Fibroblast of skin of right biceps (primary cell): ENCODE measurements at regions not wholly inside any gene's neighbourhood (a gene's known extent, or its start where the extent isn't known, plus 50 kb on each side); places are given as distances from the start of the nearest gene placed in this dataset.
A peak's percentile ranks its signal among the peaks of the same experiment; 100 is the strongest.
"Not testable (repeated sequence)": the region's sequence is repeated elsewhere in the genome, so short reads cannot be mapped to it uniquely, and the experiment has no call there.

Experiments used
- DNase-seq: peaks from one replicate; pipeline ENCODE4 v3.0.0-alpha.2; 2013

DNA sequence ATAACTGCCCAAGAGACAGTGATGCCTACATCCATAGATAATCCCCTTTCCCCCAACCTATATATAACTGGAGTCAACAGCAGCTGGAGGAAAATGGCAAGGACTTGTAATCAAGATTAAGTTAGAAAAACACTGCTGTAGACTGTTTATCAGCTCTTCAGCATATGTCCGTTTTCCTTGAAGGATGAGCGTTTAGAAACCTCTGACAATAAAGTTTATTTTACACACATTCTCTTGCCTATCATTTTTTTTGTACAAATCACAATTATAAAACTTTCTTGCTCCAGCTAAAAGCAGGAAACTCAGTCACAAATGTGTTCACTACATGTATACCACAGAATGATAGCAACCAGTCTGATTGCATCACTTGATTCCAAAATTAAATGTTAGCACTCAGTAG, 50.8 kb downstream of the PPIAL4G start:
- DNase-seq: not testable (repeated sequence)

DNA sequence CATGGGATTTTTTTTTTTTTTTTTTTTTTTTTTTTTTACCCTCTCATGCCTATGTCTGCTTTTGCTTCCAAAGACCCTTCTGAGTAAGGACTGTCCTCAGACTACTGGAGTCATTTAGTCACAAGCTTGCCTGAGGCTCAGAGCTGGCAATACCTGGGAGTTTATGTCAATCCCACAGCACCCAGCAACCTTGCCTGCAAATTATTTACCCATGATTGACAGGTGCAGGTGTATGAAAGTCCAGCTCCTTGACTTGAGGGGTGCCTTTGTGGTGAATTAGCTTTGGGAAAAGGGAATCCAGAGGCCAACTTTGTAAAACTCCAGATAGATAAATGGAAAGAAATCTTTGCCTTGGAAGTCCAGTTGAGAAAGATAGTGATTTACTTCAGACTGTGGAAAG, 53.2 kb downstream of the PPIAL4G start:
- not testable (repeated sequence) for DNase-seq

DNA sequence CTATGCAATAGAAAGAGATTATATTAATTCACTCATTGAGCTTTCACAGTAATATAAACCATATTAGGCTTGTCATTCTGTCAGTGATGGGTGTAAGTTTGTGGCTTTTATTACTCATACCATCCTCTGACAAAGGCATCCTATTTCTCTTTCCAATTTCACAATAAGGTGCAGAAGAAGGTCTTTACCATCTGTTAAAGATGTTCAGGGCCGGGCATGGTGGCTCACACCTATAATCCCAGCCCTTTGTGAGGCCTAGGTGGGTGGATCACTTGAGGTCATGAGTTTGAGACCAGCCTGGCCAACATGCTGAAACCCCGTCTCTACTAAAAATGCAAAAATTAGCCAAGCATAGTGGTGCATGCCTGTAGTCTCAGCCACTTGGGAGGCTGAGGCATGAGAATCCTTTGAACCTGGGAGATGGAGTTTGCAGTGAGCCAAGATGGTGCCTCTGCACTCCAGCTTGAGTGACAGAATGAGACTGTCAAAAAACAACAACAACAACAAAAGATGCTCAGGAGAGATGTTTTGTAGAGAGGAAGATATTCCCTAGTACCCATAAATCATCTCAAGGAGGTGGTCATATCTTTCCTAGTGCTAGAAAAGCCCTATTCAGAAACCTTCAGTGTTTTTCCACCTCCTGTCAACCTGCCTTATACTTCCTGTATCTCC, 56.0 kb downstream of the PPIAL4G start:
- peak; percentile 21 for DNase-seq

DNA sequence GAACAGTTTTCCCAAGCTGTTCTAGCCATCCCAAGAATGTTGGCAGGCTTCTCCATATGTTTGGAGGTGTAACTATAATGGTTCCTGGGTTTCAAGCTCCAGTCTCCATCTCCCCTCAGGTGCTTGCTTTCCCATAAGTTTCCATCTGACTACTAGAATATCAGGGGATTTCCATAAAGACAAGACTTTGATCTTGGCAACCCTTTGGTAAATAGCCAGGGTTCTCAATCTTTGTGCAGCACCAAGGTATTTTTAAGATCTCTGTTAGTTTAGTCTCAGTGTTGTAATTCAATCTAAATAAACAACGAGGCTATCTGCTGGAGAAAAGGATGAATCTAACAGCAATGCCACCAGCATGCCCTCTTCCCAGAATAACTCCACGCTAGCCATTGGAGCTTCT, 56.7 kb downstream of the PPIAL4G start:
- not testable (repeated sequence) for DNase-seq

DNA sequence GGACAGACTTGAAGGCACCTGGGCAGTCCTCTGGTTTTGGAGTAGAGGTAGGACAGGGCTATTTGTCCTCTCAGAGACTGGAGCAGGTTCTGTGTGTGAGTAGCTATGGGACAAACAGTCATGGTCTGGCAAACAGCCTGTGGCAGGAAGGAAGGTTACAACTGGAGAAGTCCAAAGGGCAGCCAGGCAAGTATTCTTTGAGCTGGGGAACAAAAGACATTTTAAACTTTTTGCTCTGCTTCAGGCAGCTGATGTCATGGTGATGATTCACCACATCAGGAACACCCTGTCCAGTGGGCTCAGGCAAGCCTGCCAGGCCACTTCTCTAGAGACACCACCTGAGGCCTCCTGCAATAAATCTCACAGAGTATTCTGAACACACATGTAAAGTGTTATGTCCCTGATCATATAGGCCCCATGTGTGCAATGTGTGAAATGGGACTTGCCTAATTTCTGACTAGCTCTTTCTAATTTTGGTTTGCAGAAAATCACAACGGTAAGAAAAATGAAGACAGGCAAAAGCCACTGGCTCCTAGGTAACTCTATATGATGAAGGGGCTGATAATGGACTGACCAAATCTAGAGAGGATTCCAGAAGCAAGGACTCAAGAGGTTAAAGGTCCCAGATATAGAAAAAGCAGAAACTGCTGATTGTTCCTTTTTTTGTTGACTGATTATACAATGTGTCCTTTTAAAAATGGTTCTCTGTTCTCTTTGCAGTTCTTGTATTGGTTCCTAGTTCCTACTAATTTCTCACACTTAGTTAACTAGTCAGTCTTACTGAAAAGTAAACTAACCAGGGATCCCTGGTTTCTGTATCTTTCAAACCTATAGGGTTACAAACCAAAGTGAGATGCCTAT, 58.7 kb downstream of the PPIAL4G start:
- DNase-seq: peak; percentile 51

DNA sequence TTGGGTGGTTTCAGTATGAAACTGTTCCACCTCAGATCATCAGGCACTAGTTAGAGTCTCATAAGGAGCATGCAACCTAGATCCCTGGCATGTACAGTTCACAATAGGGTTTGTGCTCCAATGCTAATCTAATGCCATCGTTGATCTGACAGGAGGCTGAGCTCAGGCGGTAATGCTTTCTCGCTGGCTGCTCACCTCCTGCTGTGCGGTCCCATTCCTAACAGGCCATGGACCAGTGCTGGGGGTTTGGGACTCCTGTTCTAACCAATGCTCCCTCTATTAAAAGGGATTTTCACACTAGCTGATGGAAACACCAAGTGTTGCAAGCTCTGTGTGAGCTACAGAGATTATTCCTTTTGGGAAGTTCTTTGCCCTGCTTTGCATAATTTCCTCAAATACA, 60.2 kb downstream of the PPIAL4G start:
- not testable (repeated sequence) for DNase-seq

DNA sequence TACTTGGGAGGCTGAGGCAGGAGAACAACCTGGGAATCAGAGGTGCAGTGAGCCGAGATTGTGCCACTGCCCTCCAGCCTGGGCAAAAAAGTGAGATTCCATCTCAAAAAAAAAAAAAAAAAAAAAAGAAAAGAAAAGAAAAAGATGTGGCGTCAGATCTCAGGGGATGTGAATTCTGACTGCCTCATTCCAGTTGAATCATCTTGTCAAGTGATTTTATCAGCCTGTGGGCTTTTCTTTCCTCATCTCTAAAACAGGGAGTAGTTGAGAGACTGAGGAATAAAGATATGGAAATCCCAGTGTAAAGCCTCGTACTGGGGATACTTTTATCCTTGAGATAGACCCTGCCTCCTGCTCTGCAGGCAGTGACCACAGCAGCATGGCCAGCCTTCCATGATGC, 65.9 kb downstream of the PPIAL4G start:
- DNase-seq: not testable (repeated sequence)

DNA sequence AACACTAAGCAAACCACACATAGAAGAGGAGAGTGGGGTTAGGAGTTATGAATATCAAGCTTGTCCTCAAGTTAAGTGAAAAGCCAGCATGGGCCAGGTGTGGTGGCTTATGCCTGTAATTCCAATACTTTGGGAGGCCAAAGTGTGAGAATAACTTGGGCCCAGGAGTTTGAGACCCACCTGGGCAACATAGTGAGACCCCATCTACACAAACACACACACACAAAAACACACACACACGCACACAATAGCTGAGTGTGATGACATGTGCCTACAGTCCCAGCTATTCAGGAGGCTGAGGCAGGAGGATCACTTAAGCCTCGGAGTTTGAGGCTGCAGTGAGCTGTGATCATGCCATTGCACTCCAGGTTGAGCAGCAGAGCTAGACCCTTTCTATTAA, 69.7 kb downstream of the PPIAL4G start:
- DNase-seq: not testable (repeated sequence)

DNA sequence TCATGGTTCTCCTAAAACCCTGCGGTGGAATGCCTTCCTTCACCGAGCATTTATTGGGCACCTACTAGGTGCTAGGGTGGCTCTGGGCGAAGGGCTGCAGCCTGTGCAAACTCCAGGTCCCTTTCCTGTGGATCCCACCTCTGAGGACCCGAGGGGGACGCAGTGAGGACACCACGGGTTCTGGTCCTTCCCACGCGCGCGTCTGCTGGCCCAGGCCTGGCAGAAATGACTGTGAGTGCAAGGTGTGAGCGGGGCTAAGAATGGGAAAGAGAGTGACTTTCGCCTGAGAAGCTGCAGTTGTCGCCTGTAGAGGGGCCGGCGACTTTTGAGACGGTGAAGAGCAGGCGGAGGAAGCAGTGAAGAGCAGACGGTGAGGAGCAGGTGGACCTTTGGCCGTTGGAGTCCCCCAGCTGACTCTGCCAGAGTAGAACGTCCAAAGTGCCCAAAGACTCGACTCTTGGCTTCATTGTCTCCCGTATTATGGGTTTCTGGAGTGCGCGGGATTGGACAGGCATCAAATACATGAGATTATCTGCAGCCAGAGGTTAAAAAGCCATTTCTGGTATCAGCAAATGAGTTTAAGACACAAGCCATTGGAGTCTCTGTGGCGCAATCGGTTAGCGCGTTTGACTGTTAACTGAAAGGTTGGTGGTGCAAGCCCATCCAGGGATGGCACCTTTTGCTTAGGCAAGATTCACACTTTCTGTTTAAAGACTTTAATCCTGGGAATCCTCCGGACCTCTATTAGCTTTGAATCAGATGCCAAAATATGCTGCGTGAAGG, 78.1 kb downstream of the PPIAL4G start:
- not testable (repeated sequence) for DNase-seq

DNA sequence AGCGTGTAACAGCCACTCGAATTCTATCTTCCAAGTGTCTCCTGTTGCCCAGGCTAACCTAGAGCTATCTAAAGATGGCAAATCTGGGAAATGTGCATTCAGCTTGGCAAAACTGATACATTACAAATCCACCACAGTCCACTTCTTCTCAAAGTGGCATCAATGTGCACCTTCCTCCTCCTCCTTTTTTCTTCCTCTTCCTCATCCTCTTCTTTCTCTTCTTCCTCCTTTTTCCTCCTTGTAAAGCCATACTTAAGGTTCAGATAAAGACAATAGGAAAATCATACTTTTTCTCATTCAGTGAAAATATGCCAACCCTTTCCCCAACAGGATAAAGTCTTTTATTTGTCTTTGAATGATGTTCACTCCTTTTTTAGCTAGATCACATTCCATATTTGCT, 79.2 kb downstream of the PPIAL4G start:
- DNase-seq: not testable (repeated sequence)

DNA sequence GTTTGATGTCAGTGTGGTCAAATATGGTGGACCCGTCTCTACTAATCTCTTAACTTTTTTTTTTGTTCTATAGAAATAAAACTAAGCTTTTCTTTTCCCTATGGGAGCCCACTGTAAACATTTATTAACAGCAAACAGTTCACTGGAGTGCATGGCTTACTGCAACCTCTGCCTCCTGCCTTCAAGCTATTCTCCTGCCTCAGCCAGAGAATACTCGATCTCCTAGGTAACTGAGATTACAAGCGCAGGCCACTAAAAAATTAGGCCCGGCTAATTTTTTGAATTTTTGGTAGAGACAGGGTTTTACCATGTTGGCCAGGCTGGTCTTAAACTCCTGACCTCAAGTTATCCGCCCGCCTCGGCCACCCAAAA, 80.0 kb downstream of the PPIAL4G start:
- not testable (repeated sequence) for DNase-seq

DNA sequence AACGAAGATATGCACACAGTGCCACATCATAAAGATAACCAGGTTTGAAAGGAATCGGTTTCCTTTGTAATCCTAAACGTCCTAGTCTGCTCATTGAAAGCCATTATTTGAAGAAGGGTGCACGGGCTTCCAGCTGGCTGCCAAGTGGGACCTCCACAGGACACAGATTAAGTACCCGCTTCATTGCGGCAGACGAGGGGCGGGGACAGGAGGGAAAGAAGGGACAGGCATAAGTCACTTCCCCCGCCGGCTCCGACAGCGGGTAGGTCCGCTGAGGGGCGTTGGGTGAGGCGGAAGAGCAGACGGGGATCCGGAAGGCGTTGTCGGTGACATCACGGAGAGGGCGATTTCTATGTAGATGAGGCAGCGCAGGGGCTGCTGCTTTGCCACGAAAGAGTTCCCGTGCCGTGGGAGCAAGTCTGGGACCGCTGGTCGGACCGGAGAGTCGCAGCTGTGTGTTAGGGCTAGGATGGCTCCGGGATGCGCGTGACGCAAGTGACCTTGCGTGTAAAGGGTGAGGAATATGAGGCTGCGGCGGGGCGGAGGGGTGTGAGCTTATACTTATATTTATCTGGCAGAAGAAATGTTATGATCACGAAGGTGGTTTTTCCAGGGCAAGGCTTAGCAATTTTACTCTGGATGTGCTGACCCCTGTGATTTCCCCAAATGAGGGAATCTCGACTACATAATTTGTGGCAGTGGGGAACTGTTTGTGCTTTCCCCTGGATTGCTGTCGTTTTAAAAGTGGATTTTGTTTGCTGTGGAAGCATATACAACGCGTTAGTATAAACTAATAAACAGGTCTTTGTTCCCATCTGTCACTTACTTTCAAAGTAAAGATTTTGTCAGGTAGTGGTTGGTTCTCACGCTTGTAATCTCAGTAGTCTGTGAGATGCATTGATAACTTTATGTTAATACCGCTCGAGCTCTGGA, 80.7 kb downstream of the PPIAL4G start:
- peak; percentile 76 for DNase-seq

DNA sequence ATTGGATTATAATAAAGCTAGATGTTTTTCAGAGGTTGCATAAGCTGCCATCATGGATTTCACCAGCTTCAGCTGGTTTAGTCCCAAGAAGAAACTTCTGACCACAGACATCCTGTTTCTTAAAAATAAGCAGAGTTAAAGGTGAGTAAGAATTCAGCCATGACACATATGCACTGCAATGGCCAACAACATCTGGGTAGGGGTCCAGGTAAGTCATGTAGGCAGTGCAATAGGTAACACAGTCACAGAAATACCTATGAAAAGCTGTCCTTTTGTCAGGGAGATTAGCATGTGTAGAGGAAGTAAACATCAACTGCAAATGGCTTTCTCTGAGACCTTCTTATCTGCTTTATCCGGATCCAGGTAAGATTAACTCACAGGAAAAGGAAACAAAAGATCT, 85.6 kb downstream of the PPIAL4G start:
- not testable (repeated sequence) for DNase-seq

DNA sequence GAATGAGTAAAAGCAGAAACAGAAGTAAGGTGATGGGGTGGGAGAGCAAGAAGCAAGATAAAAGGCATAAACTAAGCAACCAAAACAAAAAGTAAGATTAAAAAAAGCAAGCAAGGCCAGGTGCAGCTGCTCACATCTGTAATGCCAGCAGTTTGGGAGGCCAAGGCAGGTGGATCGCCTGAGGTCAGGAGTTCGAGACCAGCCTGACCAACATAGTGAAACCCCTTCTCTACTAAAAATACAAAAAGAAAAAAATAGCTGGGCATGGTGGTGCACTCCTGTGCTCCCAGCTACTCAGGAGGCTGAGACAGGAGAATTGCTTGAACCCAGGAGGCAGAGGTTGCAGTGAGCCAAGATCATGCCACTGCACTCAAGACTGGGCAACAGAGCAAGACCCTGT, 90.6 kb downstream of the PPIAL4G start:
- DNase-seq: not testable (repeated sequence)

DNA sequence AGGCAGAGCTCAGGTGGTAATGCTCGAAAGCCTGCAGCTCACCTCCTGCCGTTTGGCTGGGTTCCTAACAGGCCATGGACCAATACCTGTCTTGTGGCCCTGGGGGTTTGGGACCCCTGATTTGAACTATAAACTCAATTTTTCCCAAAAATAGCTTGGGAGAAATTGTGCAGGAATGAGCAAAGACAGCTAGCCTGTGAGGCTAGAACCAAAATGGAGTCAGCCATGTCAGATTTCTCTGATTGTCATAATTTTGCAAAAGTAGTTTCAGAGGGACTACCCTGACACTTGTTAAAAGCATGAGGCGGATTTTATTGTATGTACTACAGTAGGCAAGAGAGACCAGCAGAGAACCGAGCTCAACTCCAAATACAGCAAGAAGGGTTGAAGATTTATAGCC, 91.8 kb downstream of the PPIAL4G start:
- not testable (repeated sequence) for DNase-seq

DNA sequence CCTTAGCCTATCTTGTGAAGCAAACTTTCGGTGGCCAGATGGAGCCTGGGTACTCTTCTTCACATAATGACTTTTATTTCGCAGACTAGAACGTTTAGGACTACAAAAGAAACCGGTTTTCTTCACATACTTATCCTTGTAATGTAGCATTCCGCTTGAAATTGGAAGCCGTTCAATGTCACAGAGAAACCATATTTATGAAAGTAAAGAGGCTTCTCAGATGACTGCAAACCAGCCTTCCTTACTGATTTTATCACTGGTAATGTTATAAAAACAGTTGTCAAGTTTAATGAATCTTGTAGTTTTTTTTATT, 94.1 kb downstream of the PPIAL4G start:
- DNase-seq: no peak

DNA sequence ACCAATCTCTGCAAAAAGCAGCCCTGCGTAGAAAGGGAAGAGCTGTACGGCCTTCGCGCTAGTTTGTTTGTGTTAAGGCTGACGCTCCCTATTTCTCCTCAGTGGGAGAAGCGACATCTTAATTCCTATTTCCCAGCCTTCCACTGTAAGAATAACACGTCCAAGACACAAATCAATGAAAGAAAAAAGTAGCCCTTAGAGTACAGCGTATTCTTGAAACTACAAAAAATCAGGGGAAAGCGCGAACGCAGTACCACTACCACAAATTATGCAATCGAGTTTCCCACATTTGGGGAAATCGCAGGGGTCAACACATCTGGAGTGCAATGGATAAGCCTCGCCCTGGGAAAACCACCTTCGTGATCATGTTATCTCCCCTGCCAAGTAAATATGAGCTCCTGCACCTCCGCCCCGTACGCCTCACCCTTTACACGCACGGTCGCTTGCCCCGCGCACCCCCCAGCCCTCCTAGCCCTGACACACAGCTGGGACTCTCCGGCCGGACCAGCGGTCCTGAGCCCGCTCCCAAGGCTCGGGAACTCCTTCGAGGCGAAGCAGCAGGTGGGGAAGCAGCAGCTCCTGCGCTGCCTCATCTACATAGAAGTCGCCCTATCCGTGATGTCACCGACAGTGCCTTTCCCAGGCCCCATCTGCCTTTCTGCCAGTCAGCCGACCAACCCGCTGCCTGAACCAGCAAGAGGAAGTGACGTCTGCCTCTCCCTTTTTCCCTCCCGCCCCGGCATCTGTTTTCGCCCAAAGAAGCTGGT, 94.7 kb downstream of the PPIAL4G start:
- DNase-seq: peak; percentile 92

DNA sequence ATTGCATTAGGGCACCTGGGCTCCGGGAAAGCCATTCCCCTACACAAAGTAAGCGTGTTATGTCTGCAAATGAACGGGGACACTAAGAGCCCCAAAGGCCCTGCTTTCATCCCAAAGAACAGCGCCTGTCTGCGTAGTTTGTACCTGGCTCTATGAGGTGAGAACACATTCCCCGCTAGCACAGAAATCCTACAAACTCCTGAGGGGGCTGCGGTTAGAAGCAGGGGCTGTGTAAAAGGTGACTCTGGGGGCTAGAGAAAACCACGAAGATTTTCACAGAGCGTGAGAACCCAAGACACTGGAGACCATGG, 95.2 kb downstream of the PPIAL4G start:
- DNase-seq: not testable (repeated sequence)

DNA sequence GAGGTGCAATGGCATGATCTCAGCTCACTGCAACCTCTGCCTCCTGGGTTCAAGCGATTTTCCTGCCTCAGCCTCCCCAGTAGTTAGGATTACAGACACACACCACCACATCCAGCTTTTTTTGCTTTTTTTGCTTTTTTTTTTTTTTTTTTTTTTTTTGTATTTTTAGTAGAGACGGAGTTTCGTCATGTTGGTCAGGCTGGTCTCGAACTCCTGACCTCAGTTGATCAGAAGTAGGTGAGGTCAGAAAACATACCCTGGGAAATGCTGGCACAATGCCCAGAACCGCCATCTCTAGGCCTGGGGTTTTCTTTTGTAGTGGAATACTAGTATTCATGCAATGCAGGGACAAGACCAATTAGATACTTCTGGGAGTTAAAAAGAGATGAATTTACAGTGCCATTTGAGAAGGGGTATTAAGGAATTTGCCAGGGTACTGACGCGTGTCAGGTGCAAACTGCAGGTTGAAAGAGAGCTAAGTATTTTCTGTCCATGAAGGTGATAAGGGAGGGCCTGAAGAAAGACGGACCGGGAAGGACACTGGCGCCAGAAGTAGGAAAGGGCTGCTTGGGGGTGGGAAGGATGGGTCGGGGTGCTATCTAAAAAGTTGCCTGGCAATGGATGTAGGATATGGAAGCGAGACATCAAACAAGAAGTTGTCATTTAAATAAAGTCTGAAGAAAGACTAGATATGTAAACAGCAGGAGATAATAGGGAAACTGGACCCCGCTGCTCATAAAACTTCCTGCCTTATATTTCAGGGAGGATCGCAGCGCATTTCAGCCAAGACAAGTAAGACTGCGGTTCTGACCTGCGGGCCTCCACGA, 95.8 kb downstream of the PPIAL4G start:
- not testable (repeated sequence) for DNase-seq

DNA sequence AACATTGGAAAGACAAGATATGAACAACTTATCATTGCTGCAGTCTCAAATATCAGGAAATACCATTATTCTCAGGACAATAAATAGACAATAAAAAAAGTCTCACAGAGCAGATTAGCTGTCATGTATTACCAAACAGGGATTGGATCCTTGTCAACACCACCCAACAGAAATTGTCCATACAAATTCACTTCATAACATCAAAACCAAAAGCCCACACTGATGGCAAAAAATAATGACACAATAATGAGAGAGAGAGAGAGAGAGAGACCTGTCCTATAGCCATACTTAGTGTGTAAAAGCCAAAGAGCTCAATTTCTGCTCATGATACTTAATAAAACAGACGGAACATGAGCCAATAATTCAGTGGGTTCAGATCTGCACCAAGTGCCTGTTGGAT, 96.5 kb downstream of the PPIAL4G start:
- no peak for DNase-seq

DNA sequence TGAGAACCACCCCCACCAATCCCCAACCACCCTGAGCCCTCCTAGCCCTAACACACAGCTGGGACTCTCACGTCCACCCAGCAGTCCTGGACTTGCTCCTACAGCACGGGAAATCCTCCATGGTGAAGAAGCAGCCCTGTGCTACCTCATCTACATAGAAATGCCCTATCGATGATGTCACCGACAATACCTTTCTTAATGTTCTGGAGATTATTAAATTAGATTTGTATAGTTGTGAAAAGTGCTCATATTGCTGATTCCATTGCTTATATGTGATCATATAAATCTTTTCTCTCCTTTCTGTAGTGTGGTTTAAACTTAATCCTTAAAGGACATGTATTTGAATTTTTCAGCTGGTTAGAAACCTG, 97.1 kb downstream of the PPIAL4G start:
- not testable (repeated sequence) for DNase-seq
